KG1 (cell line): ENCODE measurements at regions not wholly inside any gene's neighbourhood (a gene's known extent, or its start where the extent isn't known, plus 50 kb on each side); places are given as distances from the start of the nearest gene placed in this dataset.
A peak's percentile ranks its signal among the peaks of the same experiment; 100 is the strongest.

Experiments used
- DNase-seq: peaks from one replicate; lab custom pipeline; 2025; lab: John Stamatoyannopoulos, UW

DNA sequence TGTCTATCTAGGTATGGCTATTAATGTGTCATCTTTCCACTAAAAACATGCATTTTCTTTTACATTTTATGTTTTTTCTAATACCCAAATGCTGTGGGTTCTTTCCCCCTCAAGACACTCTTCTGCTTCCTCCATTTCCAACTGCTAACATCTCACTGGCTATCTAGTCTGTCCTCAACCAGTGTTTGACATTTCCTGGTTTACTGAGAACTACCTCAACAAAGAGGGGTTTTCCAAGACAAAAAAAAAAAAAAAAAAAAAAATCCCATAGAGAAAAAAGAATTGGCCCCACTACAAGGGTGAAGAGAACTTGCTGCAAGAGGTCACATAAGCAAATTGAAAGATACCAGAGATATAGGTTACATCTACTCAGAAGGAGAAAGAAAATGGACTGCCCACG is 359.7 kb downstream of the CRPPA start:
- DNase-seq, result no peak

DNA sequence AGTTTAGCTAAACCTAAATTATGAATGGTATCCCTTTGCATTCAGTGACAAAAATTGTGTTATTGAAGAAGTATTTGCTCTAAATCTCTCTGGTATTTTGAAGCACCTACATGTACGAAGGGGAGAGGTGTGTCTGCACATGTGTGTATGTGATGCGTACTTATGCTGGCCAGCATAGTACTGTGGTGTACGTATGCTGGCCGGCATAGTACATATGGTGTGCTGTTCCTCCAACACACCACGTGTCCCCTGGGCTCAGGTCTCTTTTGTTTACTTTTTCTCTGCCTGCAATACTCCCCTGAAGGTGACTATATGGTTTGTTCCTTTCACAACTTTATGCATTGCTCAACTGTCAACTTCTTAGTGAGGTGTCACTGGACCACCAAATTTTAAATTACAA is 360.3 kb downstream of the CRPPA start:
- no peak for DNase-seq

DNA sequence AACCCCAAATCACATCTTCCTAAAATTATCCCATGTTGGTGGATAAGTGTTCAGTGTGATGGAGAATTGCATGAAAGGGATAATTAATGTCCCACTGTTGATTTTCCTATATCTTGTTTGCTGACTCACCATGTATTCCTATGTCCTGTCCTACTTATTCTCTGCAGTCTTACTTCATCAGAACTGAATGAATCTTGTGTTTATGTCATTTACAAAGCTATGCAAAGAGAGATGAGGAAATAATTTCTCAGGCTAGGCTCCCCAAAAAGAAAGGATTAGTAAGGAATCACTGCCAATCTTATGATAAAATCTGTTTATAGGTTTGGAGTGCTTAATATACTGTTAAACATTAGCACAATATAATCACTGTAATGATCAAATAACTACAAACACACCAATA is 360.8 kb downstream of the CRPPA start:
- DNase-seq, result no peak

DNA sequence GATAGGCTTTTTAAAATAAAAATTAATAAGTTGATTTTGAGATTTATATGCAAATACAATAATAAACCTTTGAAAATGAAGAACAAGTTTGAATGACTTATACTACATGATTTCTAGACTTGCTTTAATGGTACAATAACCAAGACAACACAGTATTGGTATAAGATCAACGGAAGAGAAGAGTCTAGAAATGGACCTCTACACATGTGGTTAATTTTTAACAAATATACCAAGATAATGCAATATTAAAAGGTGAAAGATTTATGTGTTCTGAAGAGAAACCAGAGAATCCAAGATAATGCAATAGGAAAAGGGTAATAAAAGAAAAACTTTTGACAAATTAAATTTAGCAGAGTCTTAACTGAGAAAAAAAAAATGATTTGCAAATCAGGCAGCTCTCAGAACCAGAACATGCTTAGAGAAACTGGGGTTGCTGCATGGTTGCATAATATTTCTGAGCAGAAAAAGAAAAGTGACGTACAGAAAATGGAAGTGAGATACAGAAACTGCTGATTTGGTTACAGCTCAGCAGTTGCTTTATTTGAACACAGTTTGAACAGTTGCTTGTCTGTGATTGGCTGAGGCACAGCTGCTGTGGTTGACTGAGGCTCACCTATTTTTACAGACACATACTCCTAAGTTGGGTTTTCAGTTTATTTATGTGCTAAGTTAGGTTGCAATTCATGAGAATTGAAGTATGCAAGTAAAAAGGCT is 365.9 kb downstream of the CRPPA start:
- no peak for DNase-seq

DNA sequence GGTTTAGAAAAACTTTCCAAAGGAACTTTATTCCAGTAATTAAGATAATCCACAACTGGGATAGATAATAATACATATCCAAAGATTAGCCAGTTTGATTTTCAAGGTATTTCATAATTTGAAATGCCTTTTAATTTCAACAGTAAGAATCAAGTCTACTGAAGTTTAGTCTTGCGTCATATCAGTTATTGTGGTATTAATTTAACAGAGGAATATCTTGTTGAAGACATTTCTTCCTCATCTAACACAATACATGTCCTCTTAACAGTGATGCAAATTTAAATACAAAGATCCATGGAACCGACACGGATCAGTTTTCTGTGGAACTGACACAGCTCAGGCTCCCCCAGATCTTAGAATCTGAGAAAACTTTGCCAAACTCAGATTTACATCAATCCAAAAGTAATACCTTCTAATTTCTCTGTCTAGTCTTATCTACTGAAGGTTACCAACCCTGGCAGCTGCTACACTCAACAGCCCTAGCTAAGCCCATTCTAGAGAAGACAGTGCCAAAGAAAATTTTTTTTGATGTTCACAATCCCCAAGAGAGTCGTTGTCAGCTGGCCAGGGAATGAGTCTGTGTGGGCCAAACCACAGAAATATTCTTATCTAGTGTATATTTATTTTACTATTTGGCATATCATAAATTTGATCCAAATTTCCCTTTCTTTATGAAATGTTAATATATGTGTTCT is 365.2 kb upstream of the MEOX2 start:
- DNase-seq, result no peak

DNA sequence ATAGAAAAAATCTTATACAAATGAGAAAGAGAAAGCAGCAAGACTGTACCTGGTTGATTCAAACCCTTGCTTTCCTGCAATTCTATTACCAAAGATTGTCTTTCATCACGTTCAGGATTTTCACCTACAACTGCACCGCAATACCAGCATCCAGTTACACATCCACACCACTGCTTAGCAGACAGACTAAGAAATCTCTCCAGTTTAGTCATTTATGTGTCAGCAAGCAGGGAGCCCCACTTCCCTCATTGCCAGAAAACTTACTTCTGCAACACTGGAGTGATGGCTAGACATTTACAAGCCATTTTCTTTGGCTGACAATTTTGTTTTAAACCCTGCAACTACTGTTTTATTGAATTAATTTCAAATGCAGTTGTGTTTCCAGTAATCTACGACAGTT is 359.6 kb upstream of the MEOX2 start:
- DNase-seq, result no peak

DNA sequence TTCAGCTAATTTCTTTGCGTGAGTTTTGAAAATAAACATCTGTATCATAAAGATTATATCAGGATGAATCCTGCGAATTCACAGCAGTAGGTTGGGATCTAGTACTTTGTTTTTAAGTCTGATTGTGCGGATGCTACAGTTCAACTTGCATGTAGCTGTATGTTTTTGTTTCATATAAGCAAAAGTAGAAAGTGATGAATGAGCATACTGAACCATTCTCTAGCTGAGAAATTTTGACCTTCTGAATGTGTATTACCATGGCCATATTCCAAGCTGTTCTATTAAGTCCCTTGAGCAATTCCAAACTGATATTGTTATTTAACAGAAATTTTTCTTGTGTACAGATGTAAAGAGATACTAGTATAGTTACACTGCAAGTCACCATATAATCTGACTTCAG is 358.8 kb upstream of the MEOX2 start:
- no peak for DNase-seq

DNA sequence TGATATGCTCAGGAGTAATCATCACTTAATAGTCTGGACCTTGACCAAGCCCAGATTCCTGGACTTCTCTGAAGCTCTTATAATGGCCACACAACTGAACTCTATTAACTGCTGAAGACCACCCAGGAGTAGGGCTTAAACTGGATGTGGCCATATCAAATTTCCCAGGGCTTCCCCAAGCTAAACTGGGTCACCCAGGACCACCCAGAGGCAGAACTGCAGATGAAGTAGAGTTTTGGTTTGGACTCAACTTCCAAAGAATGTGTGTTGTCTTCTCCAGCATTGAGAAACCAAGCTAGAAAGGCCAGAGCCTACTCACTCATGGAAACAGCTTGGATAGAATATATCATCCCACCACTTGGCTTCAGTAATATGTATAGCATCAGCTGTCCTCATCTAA is 358.2 kb upstream of the MEOX2 start:
- DNase-seq, result no peak

DNA sequence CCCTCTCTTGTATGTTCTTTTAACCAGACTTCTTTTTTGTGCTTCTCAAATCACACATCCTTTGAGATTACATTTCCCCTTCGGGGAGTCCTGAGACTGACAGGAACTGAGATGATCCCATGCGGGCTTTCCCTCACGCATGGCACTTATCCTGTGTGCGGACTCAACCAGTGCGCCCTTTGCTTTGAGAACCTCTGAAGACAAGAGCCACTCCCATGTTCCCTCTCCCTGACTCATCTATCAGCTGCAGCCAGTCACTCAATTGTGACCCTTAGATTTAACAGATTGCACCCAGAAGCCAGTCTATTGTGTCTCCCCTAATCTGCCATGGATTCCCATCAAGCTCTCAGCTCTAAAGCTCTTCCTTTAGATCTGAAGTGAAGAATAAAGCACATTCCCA is 353.9 kb upstream of the MEOX2 start:
- no peak for DNase-seq

DNA sequence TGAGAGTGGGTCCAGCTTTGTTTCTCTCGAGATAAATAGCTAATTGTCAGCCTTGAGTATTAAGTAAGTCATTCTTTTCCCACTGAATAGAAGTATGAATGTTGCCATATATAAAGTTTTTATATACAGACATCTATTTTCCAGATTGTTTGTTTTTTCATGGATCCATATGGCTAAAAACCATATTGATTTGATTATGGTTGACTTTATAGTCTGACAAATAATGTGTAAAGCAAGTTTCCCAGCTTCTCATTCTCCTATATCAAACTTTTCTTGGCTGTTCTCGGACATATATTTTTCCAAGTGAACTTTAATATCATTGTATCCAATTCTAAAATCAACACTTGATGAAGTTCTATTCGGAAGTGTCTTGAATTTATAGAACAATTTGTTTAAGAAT is 352.4 kb upstream of the MEOX2 start:
- no peak for DNase-seq

DNA sequence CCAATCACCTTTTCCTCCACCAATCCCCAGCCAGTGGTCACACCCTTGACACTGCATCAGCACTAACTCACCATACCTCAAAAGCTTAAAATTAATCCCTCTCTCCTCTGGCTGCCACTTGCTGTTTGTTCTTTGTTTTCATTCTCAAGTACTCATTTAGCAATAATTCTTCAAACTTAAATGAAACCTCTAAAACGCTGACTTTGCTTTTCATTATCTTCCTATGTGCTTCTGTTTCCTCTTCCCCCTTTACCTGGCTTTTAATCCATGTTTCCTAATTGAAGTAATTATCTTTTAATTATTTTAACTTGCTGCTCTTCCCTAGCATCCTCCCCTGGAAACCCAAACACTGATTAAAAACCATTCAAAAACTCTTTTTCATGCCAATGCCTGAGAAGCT is 348.9 kb upstream of the MEOX2 start:
- DNase-seq, result no peak

DNA sequence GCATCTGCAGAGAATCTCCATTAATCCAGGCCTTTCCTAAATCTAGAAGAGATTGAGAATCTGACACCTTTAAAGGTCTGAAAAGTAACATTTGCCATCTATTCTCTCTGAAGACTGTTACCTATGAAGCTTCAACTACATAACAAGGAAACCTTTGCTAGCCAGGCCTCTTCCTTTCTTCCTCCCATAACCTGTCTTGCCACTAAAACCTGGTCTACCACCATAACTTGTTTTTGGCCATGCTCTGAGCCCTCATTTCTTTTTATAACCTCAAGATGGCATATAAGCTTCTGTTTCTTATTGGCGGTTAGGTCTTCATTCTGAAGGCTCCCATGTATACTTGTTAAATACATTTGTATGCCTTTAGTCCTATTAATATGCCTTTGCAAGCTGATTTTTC is 348.4 kb upstream of the MEOX2 start:
- no peak for DNase-seq

DNA sequence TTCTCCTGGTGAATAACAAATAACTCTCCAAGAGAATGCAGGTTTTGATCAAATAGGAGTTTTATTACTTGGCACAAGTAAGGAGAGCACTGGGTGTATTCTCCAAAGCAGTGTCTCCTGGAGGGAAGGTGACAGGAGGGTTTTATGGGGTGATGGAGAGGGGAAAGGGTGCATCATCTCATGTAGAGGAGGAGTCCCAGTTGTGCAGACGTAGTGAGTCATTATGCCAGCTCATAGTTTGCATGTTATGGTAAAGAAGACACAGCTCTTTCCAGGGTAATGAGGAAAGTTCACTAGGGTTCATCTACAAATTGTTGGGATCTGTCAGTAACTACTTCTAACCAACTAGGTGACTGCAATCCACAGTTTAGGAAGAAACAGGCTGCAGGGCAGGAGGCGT is 347.9 kb upstream of the MEOX2 start:
- DNase-seq, result no peak

DNA sequence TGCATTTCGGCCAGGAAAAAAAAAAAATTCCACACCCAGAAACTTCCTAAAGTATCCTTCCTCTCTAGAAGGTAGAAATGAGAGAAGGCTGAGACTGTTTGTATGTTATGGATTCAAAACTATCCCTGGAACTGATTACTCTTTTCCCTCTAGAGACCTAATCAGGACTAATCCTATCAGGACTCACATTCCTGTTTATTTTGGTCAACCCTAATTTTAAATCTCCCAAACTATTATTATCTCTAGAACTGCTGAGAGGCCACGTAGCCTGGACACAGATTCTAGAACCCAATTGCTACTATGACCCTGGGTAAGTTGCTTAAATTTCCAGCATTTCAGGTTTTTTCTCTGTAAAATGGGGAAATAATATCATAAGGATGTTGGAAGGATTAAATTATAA is 346.8 kb upstream of the MEOX2 start:
- DNase-seq, result no peak

DNA sequence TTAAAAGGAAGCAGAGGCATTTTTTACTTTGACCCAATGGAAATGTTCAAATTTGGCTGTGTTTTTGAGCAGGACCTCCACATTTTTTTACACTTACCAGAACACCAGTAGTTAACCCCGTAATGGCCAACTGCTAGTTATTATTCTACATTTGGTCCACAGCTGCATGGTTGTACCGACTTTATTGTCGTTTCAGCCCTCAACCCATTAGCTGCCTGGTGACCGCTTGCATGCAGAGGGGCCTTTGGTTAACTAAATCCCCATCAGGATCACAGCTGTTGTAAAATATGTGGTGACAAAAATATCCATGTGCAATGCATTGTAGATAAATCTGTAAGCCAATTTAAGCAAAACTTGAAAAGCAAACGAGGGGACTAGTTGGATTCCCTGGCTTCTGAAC is 342.2 kb upstream of the MEOX2 start:
- DNase-seq, result no peak

DNA sequence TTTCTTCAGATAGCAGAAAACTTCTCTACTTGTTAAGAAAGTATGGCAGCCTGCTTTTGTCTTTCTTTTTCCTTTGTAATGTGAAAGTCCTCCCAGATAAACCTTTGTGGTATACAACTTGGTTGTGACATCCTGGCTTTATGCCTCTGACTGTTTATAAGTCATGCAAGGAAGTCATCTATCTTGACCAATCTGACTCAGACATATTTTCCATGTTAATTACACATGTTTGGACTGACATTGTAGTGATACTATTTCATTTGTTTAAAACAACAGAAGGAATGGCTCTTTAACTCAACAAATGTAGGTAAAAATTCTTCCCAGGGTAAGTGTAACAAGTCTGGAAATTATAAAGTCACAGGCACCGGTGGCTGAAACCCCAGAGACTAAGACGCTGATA is 341.6 kb upstream of the MEOX2 start:
- DNase-seq, result peak; percentile 5

DNA sequence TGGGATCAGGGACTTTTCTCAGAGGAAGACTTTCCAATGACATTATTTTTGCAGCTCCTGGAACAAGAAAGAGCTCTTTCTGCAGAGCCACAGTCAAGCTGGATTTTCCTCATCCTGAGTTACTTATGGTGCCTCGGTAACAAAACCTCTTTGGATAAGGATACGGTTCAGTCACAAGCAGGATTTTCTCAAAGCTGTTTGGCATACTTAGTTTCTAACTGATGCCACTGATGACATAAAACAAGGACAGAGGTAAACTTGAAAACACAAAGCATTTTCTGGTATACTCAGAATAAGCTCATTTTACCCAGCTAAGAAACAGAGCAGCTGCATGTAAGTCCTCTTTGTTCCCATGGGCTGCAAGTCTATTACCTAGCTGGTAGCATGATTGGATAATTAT is 340.9 kb upstream of the MEOX2 start:
- no peak for DNase-seq

DNA sequence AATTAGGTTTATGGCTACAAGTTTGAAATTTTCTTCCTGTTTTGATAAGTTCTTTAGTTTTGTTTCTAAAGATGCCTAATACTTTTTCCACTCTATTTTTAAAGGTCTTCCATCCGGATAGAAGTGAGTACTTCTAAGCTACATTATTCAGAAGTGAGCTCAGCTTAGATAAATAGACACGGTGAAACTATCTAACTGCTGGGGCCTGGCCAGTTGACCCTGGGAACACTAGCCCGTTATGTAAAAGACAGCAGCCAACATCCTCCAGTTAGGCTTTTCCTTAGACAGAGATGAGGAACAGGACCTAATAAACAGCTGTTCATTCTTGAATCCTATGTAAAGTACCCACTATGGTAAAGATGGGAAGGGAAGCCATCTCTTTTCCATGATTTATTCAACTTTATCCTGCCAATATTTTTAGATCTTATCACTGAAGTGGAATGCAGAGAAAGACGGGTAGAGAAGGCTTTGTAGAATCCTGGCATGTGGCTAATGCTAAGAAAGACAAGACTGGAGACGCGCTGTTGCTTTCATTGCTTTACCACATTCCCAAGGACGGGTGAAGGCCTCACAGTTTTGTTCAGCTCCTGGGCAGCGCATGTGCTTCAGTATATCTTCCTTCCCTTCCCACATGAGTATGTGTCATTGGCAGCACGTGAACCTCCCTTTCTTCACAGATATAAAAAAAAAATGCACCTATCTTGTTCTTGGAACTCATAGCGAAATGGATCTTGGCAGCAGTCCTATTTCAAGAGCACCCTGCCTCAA is 340.0 kb upstream of the MEOX2 start:
- DNase-seq, result no peak

DNA sequence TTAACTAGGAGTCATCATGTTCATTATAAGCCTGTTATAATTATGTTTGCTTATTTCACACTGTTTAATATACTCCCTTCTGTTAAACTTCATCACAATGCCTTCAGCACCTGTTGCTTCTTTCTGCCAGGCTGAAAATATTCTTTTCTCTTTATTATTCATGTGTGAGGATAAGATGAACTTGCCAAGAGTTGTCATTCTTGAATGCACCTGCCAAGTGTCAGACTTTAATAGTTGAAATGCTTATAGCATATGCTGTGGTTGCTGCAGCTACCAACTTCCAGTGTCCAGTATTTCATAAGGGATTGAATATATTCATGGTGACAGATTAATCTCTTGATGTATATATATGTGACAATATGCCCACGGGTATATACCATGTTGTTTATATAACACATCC is 339.2 kb upstream of the MEOX2 start:
- no peak for DNase-seq

DNA sequence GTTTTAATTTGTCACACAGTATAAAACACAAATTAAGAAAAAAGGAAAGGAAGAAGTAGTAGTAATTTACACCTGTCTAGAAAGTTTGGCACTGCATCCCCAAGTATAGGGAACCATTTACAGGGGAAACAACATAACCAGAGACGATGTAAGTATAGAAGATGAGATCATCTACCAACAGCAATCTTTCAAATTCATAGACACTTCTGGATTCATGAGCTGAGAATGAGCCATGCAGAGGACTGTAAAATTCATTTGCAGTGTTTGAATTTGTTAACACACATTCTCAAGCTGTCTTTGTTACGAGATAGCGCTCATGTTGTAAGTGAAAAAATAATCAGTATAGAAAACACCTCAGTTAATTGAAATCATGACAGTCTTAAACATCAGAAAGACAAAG is 337.0 kb upstream of the MEOX2 start:
- no peak for DNase-seq

DNA sequence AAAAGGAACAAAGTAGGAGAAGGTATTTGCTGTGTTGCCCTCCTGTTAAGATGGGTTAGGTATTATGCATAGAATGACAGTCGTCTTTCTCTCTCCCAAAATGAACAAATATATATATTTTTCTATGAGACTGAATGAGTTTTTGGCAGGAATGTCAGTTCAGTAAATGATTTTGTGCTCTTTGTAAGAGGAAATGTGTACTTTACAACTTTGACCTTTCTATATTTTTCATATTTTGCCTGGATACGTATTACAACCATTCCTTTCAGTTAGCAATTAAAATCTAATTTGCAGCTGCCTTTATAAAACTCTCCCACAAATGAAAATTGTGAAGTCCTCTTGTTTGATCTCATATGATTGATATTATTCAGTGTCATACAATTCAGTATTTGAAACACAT is 336.6 kb upstream of the MEOX2 start:
- peak; percentile 7 for DNase-seq

DNA sequence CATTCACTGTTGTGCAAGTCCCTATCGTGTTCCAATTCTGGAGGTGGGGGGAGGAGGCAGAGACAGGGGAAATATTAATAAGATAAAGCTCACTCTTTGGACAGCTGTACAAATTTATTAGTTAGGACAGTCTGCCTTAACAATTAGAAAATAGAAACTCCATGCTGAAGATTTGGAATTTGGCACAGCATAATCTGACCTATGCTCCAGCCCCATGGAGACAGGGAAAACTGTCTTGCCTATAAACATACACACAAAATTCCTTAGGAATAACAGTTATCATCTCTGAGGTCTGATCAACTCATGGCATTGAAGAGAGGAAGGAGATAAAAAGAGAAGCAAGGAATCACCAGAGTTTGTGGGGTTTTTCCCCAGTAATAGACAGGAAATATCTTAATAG is 335.4 kb upstream of the MEOX2 start:
- no peak for DNase-seq

DNA sequence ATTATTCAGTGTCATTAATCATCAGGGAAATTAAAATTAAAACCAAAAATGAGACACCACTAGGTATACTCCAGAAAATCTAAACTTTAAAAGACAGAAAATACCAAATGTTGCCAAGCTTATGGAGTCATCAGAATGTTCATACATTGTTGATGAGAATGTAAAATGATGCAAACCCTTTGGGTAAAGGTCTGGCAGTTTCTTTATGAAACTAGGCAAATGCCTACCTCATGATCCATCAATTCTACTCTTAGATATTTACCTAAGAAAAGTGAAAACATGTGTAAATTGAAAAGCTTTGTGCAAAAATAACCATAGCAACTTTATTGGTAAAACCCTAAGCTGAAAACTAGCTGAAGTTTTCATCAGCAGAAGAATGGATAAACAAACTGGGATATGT is 329.5 kb upstream of the MEOX2 start:
- DNase-seq, result no peak
